Lower lobe of right lung (tissue), 2 donors: ENCODE measurements at regions not wholly inside any gene's neighbourhood (a gene's known extent, or its start where the extent isn't known, plus 50 kb on each side); places are given as distances from the start of the nearest gene placed in this dataset.

Experiments
- ATAC-seq, 2 donors: fragments of 200-7000 bp; cut with Tn5 transposase; one replicate each; pipeline ENCODE4 v1.9.1; 2020 to 2022; ENCODE audit warnings: mild to moderate bottlenecking in 2 of 2, moderate library complexity in 2 of 2
- DNase-seq: peaks from one replicate; pipeline ENCODE4 v3.0.0-alpha.2; 2020
- H3K27ac ChIP-seq: fragments of 200-600 bp; one replicate; pipeline ENCODE4 v1.8.0; 2022
- H3K27me3 ChIP-seq: fragments of 200-600 bp; one replicate; pipeline ENCODE4 v1.8.0; 2022; ENCODE audit warnings: low read depth
- H3K36me3 ChIP-seq: fragments of 200-600 bp; one replicate; pipeline ENCODE4 v1.8.0; 2022; ENCODE audit warnings: mild to moderate bottlenecking
- H3K4me1 ChIP-seq: fragments of 200-600 bp; one replicate; pipeline ENCODE4 v1.8.0; 2022
- H3K4me3 ChIP-seq: fragments of 200-600 bp; one replicate; pipeline ENCODE4 v1.8.0; 2022; ENCODE audit warnings: mild to moderate bottlenecking
- H3K9me3 ChIP-seq: fragments of 200-600 bp; one replicate; pipeline ENCODE4 v1.8.0; 2022
- CTCF ChIP-seq: fragments of 200-600 bp; IDR thresholded peaks from one replicate; pipeline ENCODE4 v1.8.0; 2022; ENCODE audit warnings: antibody characterized with exemption, mild to moderate bottlenecking
- intact Hi-C: fragments of 100-400 bp; cut with DNase I; formaldehyde crosslinking; loops from one replicate; pipeline ENCODE4 v1.11.0; 2022
- donor health status: DM: no; HTN: yes; CAD: no; lungs with severe emphysema.

DNA sequence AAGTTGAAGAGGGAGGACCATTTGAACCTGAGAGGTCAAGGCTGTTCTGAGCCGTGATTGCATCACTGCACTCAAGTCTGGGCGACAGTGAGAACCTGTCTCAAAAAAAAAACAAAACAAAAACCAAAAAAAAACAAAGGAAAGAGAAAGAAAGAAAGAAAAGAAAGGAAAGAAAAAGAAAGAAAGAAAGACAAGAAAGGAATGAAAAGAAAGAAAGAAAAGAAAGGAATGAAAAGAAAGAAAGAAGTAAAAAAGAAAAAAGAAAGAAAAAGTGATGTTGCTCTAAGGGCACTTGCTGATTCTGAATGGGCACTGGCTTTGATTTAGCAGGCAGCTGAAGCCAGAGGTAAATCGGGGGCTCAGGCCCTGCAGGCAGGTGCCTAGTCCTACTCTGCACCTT is 161.0 kb downstream of the MCHR2 start:
- Histone ChIP-seq H3K9me3 (no peaks in the 10 kb centered on the region), H3K4me1 (no peaks in the 10 kb centered on the region), H3K27me3 (no peaks in the 10 kb centered on the region), H3K4me3 (no peak overlapping the region), H3K36me3 (no peaks in the 10 kb centered on the region), H3K27ac (no peak overlapping the region)
- ATAC-seq, result no peak
- no peak for TF ChIP-seq CTCF
- intact Hi-C loops, result no loop called here
- no peak for DNase-seq

DNA sequence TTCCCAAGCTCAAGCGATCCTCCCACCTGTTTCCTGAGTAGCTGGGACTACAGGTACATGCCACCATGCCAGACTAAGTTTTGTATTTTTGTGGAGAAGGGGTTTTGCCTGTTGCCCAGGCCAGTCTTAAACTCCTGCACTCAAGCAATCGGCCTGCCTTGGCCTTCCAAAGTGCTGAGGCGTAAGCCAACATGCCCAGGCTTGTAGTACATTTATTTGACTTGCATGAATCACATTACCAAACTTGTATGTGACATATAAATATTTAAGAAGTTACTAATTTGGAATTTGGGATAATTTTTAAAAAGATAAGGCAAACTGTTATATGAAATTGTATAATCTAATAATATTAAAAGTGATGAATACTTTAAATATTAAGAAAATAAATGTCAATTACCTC is 157.6 kb downstream of the MCHR2 start:
- ATAC-seq (no peak), DNase-seq (no peak)
- TF ChIP-seq CTCF, result no peak
- no peaks in the 10 kb centered on the region for H3K27me3 ChIP-seq
- H3K9me3 ChIP-seq, result no peaks in the 10 kb centered on the region
- no peak overlapping the region for H3K27ac ChIP-seq
- intact Hi-C loops, result no loop called here
- H3K4me1 ChIP-seq, result no peaks in the 10 kb centered on the region
- no peak overlapping the region for H3K4me3 ChIP-seq
- no peaks in the 10 kb centered on the region for H3K36me3 ChIP-seq

DNA sequence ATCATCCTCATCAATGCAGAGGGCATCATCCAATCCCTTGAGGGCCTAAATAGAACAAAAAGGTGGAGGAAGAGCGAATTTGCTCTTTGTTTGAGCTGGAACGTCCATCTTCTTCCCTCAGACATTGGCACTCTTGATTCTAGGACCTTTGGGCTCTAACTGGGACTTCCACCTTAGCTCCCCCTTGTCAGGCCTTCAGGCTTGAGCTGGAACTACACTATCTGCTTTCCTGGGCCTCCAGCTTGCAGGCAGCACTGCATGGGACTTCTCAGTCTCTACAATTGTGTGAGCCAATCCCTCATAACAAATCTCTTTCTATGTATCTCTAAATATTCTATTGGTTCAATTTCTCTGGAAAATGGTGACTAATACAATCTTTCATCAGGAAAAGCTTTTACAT is 155.4 kb downstream of the MCHR2 start:
- DNase-seq, result no peak
- Histone ChIP-seq H3K9me3 (no peaks in the 10 kb centered on the region), H3K27ac (no peak overlapping the region), H3K36me3 (no peaks in the 10 kb centered on the region), H3K4me3 (no peak overlapping the region), H3K4me1 (no peaks in the 10 kb centered on the region), H3K27me3 (no peaks in the 10 kb centered on the region)
- ATAC-seq, result no peak
- intact Hi-C loops, result no loop called here
- TF ChIP-seq CTCF, result no peak

DNA sequence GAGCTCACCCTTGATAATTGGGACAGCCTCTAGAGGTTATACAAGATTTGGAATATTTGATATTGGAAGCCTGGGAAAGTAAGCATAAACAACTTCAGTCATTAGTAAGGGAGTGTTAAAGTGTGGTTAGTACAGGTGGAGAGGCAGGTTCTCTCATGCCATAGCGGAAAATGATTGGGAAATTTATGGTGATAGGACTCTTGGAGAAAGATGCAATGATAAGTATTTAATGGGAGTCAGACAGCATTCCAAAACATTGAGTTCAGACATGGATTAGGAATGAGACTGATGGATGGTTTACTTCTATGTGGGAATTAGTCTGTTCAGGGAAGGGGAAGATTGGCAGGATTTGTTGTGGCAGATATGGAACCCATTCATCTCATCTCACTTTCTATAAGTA is 152.7 kb downstream of the MCHR2 start:
- ATAC-seq (no peak), DNase-seq (no peak)
- no peaks in the 10 kb centered on the region for H3K36me3 ChIP-seq
- TF ChIP-seq CTCF, result no peak
- H3K4me3 ChIP-seq, result no peak overlapping the region
- H3K27ac ChIP-seq, result no peak overlapping the region
- H3K27me3 ChIP-seq, result no peaks in the 10 kb centered on the region
- intact Hi-C loops, result no loop called here
- H3K9me3 ChIP-seq, result no peaks in the 10 kb centered on the region
- H3K4me1 ChIP-seq, result no peaks in the 10 kb centered on the region

- no peaks in the 10 kb centered on the region for H3K9me3 ChIP-seq
- DNase-seq (no peak), ATAC-seq (no peak)
- H3K27me3 ChIP-seq, result no peaks in the 10 kb centered on the region
- TF ChIP-seq CTCF, result no peak
- H3K36me3 ChIP-seq, result no peaks in the 10 kb centered on the region
- no peak overlapping the region for H3K4me3 ChIP-seq
- H3K4me1 ChIP-seq, result no peaks in the 10 kb centered on the region
- H3K27ac ChIP-seq, result no peak overlapping the region
- intact Hi-C loops, result no loop called here
Observed at GRCh38 chr6:99846006-99846405, 148.0 kb downstream of the MCHR2 start.

DNA sequence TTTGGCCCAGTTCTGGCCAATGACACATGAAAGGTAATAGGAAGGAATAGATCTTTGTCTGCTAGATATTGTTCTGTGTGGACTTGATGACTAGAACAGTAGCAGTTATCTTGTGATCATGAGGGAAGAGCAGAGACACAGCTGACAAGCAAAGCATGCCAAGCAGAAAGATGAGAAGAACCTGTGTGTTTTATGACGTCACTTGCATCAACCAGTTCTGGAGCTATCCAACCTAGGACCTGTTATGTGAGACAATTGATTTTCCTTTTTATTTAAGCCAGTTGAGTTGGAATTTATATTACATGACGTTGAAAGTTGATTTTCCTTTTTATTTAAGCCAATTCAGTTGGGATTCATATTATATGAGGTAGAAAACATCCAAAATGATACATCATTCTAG is 143.2 kb downstream of the MCHR2 start:
- H3K27me3 ChIP-seq, result no peaks in the 10 kb centered on the region
- DNase-seq (no peak), ATAC-seq (no peak)
- H3K27ac ChIP-seq, result no peak overlapping the region
- intact Hi-C loops, result no loop called here
- H3K9me3 ChIP-seq, result no peaks in the 10 kb centered on the region
- TF ChIP-seq CTCF, result no peak
- no peaks in the 10 kb centered on the region for H3K36me3 ChIP-seq
- no peaks in the 10 kb centered on the region for H3K4me1 ChIP-seq
- H3K4me3 ChIP-seq, result no peak overlapping the region
